Upper lobe of right lung (tissue), 1 donor: ENCODE measurements at regions not wholly inside any gene's neighbourhood (a gene's known extent, or its start where the extent isn't known, plus 50 kb on each side); places are given as distances from the start of the nearest gene placed in this dataset.

Experiments
- ATAC-seq: fragments of 200-7000 bp; cut with Tn5 transposase; one replicate; pipeline ENCODE4 v1.9.1; 2020; ENCODE audit warnings: mild to moderate bottlenecking, moderate library complexity
- DNase-seq: peaks from one replicate; pipeline ENCODE4 v3.0.0-alpha.2; 2020
- H3K27ac ChIP-seq: fragments of 200-600 bp; one replicate; pipeline ENCODE4 v1.8.0; 2022
- H3K27me3 ChIP-seq: fragments of 200-600 bp; one replicate; pipeline ENCODE4 v1.8.0; 2022; ENCODE audit warnings: mild to moderate bottlenecking
- H3K36me3 ChIP-seq: fragments of 200-600 bp; one replicate; pipeline ENCODE4 v1.8.0; 2022
- H3K4me1 ChIP-seq: fragments of 200-600 bp; one replicate; pipeline ENCODE4 v1.8.0; 2022
- H3K4me3 ChIP-seq: fragments of 200-600 bp; one replicate; pipeline ENCODE4 v1.8.0; 2022; ENCODE audit warnings: mild to moderate bottlenecking
- H3K9me3 ChIP-seq: fragments of 200-600 bp; one replicate; pipeline ENCODE4 v1.8.0; 2022
- intact Hi-C: fragments of 100-400 bp; cut with DNase I; formaldehyde crosslinking; loops from one replicate; pipeline ENCODE4 v1.11.0; 2022
- TF ChIP-seq, protein P1 (sequence below): fragments of 200-600 bp; IDR thresholded peaks from one replicate; pipeline ENCODE4 v1.8.0; 2022; ENCODE audit warnings: antibody characterized with exemption
- donor health status: DM: no; HTN: yes; CAD: no; lungs with severe emphysema.

DNA sequence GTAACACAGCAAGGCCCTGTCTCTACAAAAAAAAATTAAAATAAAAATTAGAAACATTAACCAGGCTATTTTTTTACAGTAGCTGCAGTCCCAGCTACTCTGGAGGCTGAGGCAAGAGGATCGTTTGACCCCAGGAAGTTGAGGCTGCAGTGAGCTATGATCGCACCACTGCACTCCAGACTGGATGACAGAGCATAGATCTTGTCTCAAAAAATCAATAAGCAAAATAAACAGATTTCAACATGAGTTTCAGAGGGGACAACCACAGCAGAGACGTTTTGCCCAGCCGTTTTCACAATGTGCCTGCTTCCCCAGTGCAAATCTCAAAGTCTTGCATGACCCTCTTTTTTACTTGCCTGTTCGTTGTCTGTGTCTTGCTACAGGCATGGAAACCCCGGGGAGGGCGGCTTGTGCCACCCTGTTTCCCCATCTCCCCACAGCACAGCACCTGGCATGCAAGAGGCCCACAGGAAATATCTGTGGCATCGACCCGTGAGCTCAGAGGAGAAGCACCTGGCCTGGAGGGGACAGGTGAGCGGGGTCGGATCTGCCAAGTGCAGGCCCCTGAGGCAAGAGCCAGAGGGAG lies 222.0 kb upstream of the ZNF507 start:
- intact Hi-C loops = no loop called here
- Histone ChIP-seq H3K27ac (no peak overlapping the region), H3K27me3 (no peaks in the 10 kb centered on the region), H3K4me3 (no peak overlapping the region), H3K4me1 (no peaks in the 10 kb centered on the region), H3K9me3 (no peaks in the 10 kb centered on the region), H3K36me3 (no peaks in the 10 kb centered on the region)
- TF ChIP-seq, protein P1, sequence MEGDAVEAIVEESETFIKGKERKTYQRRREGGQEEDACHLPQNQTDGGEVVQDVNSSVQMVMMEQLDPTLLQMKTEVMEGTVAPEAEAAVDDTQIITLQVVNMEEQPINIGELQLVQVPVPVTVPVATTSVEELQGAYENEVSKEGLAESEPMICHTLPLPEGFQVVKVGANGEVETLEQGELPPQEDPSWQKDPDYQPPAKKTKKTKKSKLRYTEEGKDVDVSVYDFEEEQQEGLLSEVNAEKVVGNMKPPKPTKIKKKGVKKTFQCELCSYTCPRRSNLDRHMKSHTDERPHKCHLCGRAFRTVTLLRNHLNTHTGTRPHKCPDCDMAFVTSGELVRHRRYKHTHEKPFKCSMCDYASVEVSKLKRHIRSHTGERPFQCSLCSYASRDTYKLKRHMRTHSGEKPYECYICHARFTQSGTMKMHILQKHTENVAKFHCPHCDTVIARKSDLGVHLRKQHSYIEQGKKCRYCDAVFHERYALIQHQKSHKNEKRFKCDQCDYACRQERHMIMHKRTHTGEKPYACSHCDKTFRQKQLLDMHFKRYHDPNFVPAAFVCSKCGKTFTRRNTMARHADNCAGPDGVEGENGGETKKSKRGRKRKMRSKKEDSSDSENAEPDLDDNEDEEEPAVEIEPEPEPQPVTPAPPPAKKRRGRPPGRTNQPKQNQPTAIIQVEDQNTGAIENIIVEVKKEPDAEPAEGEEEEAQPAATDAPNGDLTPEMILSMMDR = no peak
- DNase-seq (no peak), ATAC-seq (no peak)

DNA sequence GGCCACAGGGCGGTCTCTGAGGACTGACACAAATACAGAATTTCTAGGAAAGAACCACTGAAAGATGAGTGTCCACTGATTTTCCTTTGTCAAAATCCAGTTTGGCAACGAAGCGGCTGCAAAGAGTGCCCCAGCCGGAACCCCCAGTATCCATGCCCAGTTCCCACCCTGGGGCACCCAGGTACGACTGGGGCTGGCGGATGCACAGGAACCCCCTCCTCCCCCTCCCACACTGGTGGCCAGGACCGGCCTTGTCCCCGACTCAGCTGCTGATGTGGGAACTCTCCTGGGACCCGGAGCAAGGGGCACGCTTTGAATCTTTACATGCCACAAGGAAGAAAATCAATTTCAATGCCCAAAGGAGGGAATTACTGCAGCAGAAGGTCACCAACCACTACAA lies 220.8 kb upstream of the ZNF507 start:
- Histone ChIP-seq H3K27me3 (no peaks in the 10 kb centered on the region), H3K4me1 (no peaks in the 10 kb centered on the region), H3K4me3 (no peak overlapping the region), H3K27ac (no peak overlapping the region), H3K9me3 (no peaks in the 10 kb centered on the region), H3K36me3 (no peaks in the 10 kb centered on the region)
- DNase-seq (no peak), ATAC-seq (no peak)
- intact Hi-C loops = no loop called here
- TF ChIP-seq, protein P1 = no peak

DNA sequence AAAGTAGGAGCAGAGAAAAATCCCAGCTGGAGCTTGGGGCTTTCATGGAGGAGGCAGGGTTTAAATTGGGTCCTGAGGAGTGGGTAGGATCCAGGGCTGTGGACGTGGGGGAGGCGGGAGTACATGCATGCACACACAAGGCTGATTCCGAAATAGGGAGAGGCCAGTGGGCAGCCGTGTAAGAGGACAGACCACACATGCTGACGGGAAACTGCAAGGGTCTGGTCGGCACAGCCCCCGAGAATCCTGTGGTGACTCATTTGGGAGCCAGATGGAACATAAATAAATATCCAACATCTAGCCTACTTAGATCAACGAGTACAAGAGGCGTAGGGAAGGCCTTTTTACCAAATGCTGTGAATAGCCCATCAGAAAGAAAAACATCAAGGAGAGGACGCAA lies 216.3 kb upstream of the ZNF507 start:
- Histone ChIP-seq H3K9me3 (no peaks in the 10 kb centered on the region), H3K4me3 (no peak overlapping the region), H3K4me1 (no peaks in the 10 kb centered on the region), H3K27ac (no peak overlapping the region), H3K27me3 (no peaks in the 10 kb centered on the region), H3K36me3 (no peaks in the 10 kb centered on the region)
- intact Hi-C loops = no loop called here
- ATAC-seq (no peak), DNase-seq (no peak)
- TF ChIP-seq, protein P1 = no peak

DNA sequence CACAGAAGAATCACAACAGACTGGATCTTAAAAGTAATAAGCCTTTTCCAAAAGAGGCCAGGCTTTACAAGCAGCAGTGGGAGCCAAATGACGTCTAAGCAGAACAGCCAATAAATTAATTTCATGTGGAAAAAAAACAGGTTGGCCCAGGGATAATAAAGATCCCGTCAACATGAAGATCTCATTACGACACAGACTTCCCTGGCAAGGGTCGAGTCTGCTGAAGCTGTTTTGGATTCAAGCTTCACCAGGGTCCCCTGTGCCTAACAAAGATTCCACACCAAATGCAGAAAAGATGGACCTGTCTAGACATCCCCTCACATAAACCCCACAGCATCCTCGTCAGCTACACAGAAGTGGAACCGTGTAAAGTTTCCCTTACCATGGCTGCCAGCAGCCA lies 215.1 kb upstream of the ZNF507 start:
- no peak overlapping the region for H3K4me3 ChIP-seq
- no peak for ATAC-seq
- intact Hi-C loops = no loop called here

DNA sequence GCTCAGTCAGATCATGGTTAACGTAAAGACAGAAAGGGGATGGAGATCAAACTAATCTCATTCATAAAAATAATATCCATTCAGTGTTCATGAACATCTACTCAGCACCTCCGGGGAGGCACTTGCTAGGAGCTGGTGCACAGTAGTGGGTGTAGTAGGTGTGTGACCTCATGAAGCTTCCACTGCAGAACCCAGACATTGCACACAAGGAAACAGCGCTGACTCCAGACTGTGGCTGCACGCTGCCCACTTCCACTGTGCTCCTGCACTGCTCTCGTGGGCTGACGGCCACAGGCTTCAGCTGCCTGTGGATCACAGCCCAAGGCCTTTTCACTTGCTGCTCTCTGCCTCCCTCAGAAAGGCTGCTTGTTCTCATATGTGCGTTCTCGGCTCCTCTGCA lies 214.4 kb upstream of the ZNF507 start:
- H3K36me3 ChIP-seq = no peaks in the 10 kb centered on the region
- TF ChIP-seq, protein P1 = no peak
- no peak for ATAC-seq
- H3K9me3 ChIP-seq = no peaks in the 10 kb centered on the region
- H3K4me3 ChIP-seq = no peak overlapping the region
- intact Hi-C loops = no loop called here
- no peaks in the 10 kb centered on the region for H3K4me1 ChIP-seq
- no peak overlapping the region for H3K27ac ChIP-seq
- H3K27me3 ChIP-seq = no peaks in the 10 kb centered on the region
- no peak for DNase-seq

More for the DNA sequence above, 215.1 kb upstream of the ZNF507 start:
- H3K27ac ChIP-seq = no peak overlapping the region
- no peaks in the 10 kb centered on the region for H3K9me3 ChIP-seq
- no peaks in the 10 kb centered on the region for H3K36me3 ChIP-seq
- no peaks in the 10 kb centered on the region for H3K27me3 ChIP-seq
- DNase-seq = no peak
- TF ChIP-seq, protein P1 = no peak
- no peaks in the 10 kb centered on the region for H3K4me1 ChIP-seq

DNA sequence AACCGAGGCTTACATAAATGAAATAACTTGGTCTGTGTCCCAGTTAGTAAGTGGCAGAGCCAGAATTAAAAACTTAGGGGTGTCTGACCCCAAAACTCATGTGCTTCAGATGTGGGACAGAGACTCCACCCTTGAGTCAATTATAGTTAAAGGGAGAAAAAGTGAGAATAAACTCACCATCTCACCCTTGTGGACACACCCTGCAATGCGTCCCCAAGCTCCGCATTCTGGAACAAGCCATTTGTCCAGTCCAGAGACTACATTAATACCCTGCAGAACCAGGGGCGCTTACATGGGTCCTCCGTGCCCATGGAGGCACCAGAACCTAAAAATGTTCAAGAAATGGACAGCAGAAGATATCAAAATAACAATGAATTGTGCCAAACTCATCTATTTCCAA lies 207.0 kb upstream of the ZNF507 start:
- no peaks in the 10 kb centered on the region for H3K27me3 ChIP-seq
- no peak overlapping the region for H3K4me3 ChIP-seq
- no peaks in the 10 kb centered on the region for H3K9me3 ChIP-seq
- TF ChIP-seq, protein P1 = no peak
- ATAC-seq (no peak), DNase-seq (no peak)
- no peak overlapping the region for H3K27ac ChIP-seq
- no peaks in the 10 kb centered on the region for H3K36me3 ChIP-seq
- intact Hi-C loops = no loop called here
- no peaks in the 10 kb centered on the region for H3K4me1 ChIP-seq
